HEK293T (cell line): ENCODE measurements at regions not wholly inside any gene's neighbourhood (a gene's known extent, or its start where the extent isn't known, plus 50 kb on each side); places are given as distances from the start of the nearest gene placed in this dataset.

ENCODE experiments used
- BHLHE40 ChIP-seq: fragments of 450-650 bp; IDR thresholded peaks from 2 replicates; pipeline ENCODE4 v1.6.1; 2016; ENCODE audit warnings: mild to moderate bottlenecking, moderate library complexity, borderline replicate concordance
- LEF1 ChIP-seq: fragments of 450-650 bp; IDR thresholded peaks from 2 replicates; pipeline ENCODE4 v1.6.1; 2017; ENCODE audit warnings: mild to moderate bottlenecking, borderline replicate concordance
- SUZ12 ChIP-seq: fragments of 450-650 bp; IDR thresholded peaks from 2 replicates; pipeline ENCODE4 v1.6.1; 2016; ENCODE audit warnings: mild to moderate bottlenecking

GRCh38 chr2:16763493-16763899, 97.9 kb upstream of the CYRIA start:
- TF ChIP-seq SUZ12 (no peak), BHLHE40 (no peak), LEF1 (no peak)
